ENCODE measurements at regions not wholly inside any gene's neighbourhood (a gene's known extent, or its start where the extent isn't known, plus 50 kb on each side); places are given as distances from the start of the nearest gene placed in this dataset.

DNA sequence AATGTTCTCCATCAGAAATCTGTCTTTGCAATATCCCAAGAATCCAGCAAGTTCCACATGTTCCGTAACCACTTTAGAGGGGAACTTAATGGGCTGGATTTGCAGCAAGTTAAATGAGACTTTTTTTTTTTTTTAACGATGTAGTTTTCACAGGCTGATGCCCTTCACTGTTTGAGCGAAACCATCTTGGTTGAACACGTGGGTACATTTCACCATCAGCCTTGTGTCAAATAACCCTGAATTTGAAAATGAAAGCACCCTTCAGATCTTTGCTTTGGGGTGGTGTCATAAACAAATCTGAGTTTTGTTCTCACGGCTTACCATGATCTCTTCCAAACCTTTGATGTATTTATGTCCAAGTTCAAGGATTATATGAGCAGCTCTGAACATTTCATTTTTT lies 73.7 kb upstream of the EXOC2 start:
- TF ChIP-seq, protein P1, sequence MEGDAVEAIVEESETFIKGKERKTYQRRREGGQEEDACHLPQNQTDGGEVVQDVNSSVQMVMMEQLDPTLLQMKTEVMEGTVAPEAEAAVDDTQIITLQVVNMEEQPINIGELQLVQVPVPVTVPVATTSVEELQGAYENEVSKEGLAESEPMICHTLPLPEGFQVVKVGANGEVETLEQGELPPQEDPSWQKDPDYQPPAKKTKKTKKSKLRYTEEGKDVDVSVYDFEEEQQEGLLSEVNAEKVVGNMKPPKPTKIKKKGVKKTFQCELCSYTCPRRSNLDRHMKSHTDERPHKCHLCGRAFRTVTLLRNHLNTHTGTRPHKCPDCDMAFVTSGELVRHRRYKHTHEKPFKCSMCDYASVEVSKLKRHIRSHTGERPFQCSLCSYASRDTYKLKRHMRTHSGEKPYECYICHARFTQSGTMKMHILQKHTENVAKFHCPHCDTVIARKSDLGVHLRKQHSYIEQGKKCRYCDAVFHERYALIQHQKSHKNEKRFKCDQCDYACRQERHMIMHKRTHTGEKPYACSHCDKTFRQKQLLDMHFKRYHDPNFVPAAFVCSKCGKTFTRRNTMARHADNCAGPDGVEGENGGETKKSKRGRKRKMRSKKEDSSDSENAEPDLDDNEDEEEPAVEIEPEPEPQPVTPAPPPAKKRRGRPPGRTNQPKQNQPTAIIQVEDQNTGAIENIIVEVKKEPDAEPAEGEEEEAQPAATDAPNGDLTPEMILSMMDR (IDR thresholded peaks at IDR 0.05; ENCODE audit: borderline replicate concordance, extremely low read depth, low read length, poor library complexity, severe bottlenecking) = no peak
- no peak for TF ChIP-seq EZH2 (IDR thresholded peaks at IDR 0.05; ENCODE audit: borderline replicate concordance, low read depth, low read length, severe bottlenecking)

All from DND-41 (cell line).